ENCODE measurements at regions not wholly inside any gene's neighbourhood (a gene's known extent, or its start where the extent isn't known, plus 50 kb on each side); places are given as distances from the start of the nearest gene placed in this dataset.

GRCh38 chr16:85289760-85290625 lies 177.7 kb upstream of the CIBAR2 start:
- DNase-seq (ENCODE audit: low read depth in 2 of 3, low spot score in 2 of 3): no peak

DNA sequence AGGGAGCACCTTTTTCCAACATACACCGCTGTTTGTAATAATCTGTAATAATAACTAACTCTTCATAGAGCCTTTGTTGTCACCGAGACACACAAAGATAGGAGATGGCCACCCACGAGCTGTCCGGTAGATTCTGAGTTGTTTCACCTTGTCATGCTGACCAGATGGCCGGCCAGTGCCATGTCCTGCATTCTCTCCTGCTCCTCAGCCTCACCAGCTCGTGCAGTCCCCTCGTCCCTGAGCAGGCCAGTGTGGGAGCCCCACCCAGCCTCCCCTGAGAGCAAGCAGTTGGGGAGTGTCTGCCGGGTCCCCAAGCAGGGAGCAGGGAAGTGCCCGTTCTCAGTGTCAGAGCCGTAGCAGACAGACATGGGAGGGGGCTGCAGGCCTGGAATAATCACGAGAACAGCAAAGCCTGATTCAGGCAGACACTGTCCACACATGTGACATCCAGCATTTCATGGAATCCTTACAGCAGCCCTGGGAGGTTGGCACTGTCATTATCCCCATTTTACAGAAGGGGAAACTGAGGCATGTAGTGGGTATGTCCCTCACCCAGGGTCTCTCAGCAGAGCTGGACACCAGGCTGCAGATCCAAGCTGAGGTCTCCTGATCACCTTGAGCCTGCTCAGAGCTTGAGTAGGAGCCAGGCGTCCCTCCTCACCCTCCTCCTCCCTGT lies 178.5 kb upstream of the CIBAR2 start:
- DNase-seq (ENCODE audit: low read depth in 2 of 3, low spot score in 2 of 3): no peak

GRCh38 chr16:85291302-85292148 lies 179.3 kb upstream of the CIBAR2 start:
- no peak for DNase-seq (ENCODE audit: low read depth in 2 of 3, low spot score in 2 of 3)

DNA sequence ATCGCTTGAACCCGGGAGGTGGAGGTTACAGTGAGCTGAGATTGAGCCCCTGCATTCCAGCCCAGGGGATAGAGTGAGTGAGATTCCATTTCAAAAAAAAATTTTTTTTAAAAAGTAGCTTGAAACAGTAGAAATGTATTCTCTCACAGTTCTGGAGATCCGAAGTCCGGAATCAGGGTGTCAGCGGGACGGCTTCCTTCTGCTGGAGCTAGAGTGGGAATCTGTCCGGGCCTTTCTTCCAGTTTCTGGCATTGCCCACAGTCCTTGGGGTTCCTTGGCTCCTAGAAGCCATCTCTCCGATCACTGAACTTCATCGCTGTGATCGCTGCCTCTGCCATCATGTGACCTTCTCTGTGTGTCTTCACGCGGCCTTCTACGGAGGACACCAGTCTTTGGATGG lies 181.2 kb upstream of the CIBAR2 start:
- DNase-seq (ENCODE audit: low read depth in 2 of 3, low spot score in 2 of 3): no peak

- no peak for DNase-seq (ENCODE audit: low read depth in 2 of 3, low spot score in 2 of 3)
Measured at GRCh38 chr16:85293904-85294642, 181.8 kb upstream of the CIBAR2 start.

- no peak for DNase-seq (ENCODE audit: low read depth in 2 of 3, low spot score in 2 of 3)
Measured at GRCh38 chr16:85294810-85295508, 182.7 kb upstream of the CIBAR2 start.

DNA sequence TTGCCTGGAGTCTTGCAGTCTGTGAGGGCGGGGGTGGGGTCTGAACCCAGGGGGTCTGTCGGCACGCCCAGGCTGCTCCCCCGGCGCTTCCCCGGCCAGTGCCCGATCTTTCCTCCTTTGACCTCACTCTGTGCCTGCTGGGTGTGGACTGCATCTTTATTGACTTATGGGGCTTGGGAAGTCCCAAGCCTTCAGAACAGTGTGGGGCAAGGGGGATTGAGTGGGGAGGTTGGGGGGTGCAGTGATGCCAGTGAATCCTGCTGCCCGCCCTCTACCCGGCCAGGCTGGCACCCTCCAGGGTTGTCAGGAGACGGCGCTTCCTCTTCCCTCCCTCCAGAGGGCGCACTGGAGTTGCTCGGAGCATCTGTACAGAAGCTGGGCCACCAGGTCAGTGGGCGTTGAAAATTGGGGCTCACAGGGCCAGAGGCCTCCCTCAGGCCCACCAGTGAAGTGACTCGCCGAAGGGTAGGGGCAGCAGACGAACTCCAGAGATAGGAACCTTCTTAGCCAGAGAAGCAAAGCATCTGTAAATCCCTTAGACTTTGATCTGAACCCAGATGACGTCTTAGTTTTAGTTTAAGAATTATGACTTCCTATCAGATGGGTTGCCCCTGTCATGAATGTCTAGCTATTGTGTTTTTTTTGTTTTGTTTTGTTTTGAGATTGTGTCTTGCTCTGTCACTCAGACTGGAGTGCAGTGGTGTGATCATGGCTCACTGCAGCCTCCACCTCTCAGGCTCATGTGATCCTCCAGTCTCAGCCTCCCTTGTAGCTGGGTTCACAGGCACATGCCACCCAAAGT lies 184.8 kb upstream of the CIBAR2 start:
- DNase-seq (ENCODE audit: low read depth in 2 of 3, low spot score in 2 of 3): peak in 1 of 3 experiments; percentile 30

GRCh38 chr16:85297881-85298280 lies 185.6 kb upstream of the CIBAR2 start:
- DNase-seq (ENCODE audit: low read depth in 2 of 3, low spot score in 2 of 3): no peak

GRCh38 chr16:85300406-85300968 lies 188.2 kb upstream of the CIBAR2 start:
- DNase-seq (ENCODE audit: low read depth in 2 of 3, low spot score in 2 of 3): no peak

- no peak for DNase-seq (ENCODE audit: low read depth in 2 of 3, low spot score in 2 of 3)
Measured at GRCh38 chr16:85301231-85301630, 189.0 kb upstream of the CIBAR2 start.

DNA sequence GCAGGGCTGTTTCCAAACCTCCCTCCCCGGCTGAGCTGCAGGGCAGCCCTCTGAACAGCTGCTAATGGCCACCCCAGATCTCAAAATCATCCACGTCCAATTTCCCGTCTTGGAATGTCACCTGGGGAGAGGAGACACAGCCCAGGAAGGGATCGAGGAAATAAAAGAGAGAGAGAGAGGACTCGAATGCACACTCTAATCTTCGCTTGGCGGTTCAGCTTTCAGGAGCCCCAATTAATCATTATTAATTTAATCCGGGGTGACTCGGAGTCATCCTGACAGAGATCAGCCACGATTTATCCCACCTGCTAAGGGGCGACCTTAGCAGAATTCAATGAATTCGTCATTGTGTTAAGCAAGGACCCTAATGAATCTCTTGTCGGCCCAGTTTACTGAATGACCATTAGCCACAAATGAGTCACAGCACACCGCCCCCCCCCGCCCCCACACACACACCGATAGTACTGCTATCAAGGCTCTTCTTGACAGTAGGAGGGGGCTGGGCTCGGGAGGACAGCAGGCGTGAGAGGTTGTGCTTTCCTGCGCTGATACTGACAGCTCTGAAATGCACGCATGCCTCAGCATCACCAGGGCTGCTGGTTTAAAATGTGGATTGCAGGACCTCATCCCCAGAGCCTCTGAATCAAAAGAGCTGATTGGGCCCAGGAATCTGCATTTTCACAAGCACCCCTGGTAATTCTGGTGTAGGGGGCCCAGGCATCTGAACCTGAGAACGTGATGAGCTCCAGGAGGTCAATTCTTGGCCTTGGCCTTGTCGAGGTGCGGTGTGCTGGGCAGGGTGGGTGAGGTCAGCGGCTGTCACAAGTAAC lies 190.0 kb upstream of the CIBAR2 start:
- DNase-seq (ENCODE audit: low read depth in 2 of 3, low spot score in 2 of 3): no peak

DNA sequence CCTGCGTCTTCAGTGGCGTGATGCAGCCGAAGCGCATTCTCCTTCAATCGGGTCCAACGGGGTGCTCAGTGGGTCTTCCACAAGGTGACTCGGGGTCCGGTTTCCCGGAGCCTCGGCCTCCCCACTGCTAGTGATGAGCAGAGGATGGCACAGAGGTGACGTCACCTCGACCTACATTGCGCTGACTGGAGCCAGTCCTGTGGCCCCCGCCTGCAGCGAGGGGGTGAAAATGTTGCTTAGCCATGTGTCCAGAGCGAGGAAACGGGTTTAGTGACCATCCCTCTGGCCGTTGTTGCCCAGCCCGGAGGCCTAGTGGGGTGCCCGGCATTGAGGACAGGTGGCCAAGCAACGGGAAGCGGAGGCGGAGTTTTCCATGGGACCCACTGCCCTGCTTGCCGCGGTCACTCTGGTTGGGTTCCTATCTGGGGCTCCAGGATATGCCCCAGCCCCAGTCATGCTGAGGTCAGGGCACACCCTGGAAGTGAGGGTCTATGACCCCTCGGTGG lies 190.6 kb upstream of the CIBAR2 start:
- no peak for DNase-seq (ENCODE audit: low read depth in 2 of 3, low spot score in 2 of 3)

- DNase-seq (ENCODE audit: low read depth in 2 of 3, low spot score in 2 of 3): peak; percentile 59 to 77 (median 69)
Measured at GRCh38 chr16:85303354-85303883, 191.1 kb upstream of the CIBAR2 start.

GRCh38 chr16:85304337-85304736 lies 192.1 kb upstream of the CIBAR2 start:
- no peak for DNase-seq (ENCODE audit: low read depth in 2 of 3, low spot score in 2 of 3)

GRCh38 chr16:85306071-85306792 lies 194.0 kb upstream of the CIBAR2 start:
- peak; percentile 54 to 59 (median 55) for DNase-seq (ENCODE audit: low read depth in 2 of 3, low spot score in 2 of 3)

GRCh38 chr16:85306793-85307551 lies 194.7 kb upstream of the CIBAR2 start:
- DNase-seq (ENCODE audit: low read depth in 2 of 3, low spot score in 2 of 3): no peak

Measured in activated CD8-positive, alpha-beta memory T cell treated with anti-CD3 and anti-CD28 coated beads for 48 hours (primary cell).